ENCODE measurements at regions not wholly inside any gene's neighbourhood (a gene's known extent, or its start where the extent isn't known, plus 50 kb on each side); places are given as distances from the start of the nearest gene placed in this dataset.
"Not testable (repeated sequence)": the region's sequence is repeated elsewhere in the genome, so short reads cannot be mapped to it uniquely, and the experiment has no call there.

DNA sequence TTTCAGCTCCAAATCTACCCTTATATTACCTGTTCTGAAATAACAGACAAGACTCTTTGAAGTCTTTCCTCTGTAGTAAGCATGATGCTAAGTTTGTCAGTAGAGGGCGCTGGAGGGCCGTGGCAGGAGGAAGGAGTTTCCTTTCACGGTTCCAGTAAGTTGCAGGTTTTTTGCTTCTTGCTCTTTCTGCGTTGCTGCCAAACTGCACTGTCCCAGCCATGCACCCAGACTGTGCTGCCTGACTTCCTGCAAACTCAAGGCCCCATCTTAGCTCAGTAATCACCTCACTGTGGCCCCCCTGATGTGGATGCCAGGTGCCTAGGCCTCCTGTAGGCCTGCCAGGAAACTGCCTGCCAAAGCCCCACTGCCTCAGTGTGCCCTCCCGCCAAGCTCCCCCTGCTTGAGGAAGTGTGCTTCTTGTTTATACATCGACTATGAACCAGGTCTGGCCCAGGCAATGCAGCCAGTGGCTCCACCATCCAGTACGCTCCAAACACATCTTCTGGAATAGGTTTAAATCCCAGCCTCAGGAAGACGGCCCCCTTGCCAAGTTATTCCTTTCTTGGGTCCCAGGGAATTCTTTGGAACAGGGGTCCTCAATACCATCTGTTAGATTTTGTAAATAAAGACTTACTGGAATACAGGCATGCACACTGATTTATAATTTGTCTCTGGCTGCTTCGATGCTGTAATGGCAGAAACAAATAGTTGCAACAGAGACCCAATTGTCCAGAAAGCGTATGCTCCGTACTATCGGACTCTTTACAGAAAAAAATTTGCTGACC is 193.7 kb upstream of the LRIG3 start:
- in situ Hi-C loops (cut with MboI; ENCODE audit: low pct_unique_long_range_greater_than_20kb, low sequenced_read_pairs), result no loop called here

DNA sequence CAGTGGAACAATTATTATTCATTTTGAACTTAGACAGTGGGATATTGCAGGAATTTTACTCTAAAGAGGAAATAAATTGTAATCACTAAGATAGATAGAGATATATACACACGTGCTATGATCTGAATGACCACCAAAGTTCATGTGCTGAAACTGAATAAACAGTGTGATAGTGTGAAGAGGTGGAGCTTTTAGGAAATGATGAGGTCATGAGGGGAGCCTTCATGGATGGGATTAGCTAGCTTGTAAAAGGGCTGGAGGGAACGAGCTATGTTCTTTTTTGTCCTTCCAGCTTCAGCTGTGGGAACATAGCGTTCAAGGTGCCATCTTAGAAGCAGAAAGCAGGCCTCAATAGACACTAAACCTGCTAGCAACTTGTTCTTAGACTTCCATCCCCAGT is 191.5 kb upstream of the LRIG3 start:
- no peak for DNase-seq

More for the DNA sequence above, 193.7 kb upstream of the LRIG3 start:
- DNase-seq, result peak; percentile 65

GRCh38 chr12:59108516-59108915 is 188.2 kb upstream of the LRIG3 start:
- in situ Hi-C loops (cut with MboI; ENCODE audit: low pct_unique_long_range_greater_than_20kb, low sequenced_read_pairs); DNase-seq: not testable (repeated sequence)

More for the DNA sequence above, 191.5 kb upstream of the LRIG3 start:
- in situ Hi-C loops (cut with MboI; ENCODE audit: low pct_unique_long_range_greater_than_20kb, low sequenced_read_pairs), result no loop called here

DNA sequence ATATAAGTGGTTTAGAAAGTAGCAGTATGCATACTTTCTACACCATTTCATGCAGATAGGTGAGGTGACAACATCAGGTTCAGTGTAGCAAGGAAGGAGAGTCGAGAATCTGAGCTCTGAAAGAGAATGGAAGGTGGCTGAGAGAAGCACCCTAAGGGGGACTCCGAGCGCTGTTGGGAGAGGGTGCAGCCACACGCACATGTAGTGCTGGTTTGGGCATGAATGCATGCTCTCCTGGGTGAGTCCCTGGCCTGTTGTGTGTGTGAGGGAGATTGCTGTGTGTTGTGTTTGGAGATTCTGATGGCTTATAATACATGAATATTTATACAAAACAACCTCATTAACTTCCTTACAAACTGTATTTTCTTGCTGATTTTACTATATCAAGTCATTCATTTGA is 180.3 kb upstream of the LRIG3 start:
- no peak for DNase-seq
- in situ Hi-C loops (cut with MboI; ENCODE audit: low pct_unique_long_range_greater_than_20kb, low sequenced_read_pairs), result no loop called here

- no peak for DNase-seq
- in situ Hi-C loops (cut with MboI; ENCODE audit: low pct_unique_long_range_greater_than_20kb, low sequenced_read_pairs), result no loop called here
Measured at GRCh38 chr12:59097876-59098275, 177.6 kb upstream of the LRIG3 start.

GRCh38 chr12:59096246-59096645 is 175.9 kb upstream of the LRIG3 start:
- no peak for DNase-seq
- in situ Hi-C loops (cut with MboI; ENCODE audit: low pct_unique_long_range_greater_than_20kb, low sequenced_read_pairs), result no loop called here

GRCh38 chr12:59093073-59093772 is 172.9 kb upstream of the LRIG3 start:
- in situ Hi-C loops (cut with MboI; ENCODE audit: low pct_unique_long_range_greater_than_20kb, low sequenced_read_pairs), result no loop called here
- DNase-seq, result no peak

- DNase-seq, result no peak
- in situ Hi-C loops (cut with MboI; ENCODE audit: low pct_unique_long_range_greater_than_20kb, low sequenced_read_pairs), result no loop called here
Measured at GRCh38 chr12:59088673-59089072, 168.4 kb upstream of the LRIG3 start.

DNA sequence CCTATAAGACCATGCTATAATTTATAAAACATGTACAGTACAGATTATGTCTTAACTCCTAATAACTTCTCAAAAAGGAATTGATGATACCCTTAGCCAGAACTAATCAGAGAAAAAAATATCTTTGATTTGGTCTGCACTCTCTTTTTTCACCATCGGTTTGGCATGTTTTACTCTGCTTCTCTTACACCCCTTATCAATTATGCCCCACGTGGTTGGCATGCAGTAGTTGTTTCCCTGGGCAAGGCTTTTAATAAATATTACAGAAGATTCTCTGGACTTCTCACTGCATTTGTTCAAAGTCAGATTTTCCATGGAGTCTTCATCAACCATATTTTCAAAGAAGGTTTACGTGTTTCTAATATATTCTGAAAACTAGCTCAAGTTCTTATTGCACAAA is 167.4 kb upstream of the LRIG3 start:
- no peak for DNase-seq
- in situ Hi-C loops (cut with MboI; ENCODE audit: low pct_unique_long_range_greater_than_20kb, low sequenced_read_pairs), result no loop called here

DNA sequence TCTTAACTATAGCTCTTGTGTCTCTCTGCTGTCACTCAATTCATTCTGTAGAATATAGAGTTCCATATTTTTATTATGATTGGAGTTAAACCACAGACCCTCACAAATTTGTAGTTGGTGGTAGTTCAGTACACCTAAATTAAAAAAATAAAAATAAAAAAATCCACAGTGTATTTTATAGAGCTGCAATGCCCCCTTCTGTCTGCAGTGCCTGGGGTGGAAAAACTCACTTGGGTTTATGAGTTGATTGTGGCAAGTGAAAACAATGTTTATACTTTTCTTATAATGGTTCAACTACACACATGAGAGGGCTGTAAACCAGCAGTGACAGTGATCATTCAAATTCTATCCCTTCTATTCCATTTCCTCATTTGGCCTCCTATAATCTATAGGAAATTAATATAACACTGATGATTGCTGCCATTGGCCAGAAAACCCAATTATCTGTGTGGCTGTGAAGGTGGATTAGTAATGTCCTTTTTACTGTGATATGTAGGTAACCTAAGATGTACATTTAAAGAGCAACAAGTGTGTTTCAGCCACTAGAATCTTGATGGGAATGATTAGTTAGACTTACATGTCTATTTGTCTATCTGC is 166.9 kb upstream of the LRIG3 start:
- in situ Hi-C loops (cut with MboI; ENCODE audit: low pct_unique_long_range_greater_than_20kb, low sequenced_read_pairs), result no loop called here
- DNase-seq, result no peak

DNA sequence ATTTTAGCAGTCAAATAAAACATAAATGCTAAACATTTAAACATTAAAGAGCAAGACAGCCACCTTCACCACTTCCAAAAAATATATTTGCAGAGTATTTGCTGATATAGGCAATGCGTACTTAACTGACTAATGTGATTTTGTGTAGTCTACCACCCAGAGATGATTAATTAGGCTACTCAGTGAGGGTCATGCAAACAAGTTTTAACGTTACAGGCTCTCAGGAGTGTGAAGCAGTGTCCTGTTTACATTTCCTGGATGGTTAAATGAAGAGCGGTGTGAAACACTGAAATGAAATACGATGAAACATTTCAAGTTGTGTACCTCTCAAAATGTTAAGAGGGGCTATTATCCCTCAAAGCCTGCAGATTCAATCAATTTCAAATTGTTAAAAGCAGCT is 165.8 kb upstream of the LRIG3 start:
- in situ Hi-C loops (cut with MboI; ENCODE audit: low pct_unique_long_range_greater_than_20kb, low sequenced_read_pairs), result no loop called here
- DNase-seq, result no peak

DNA sequence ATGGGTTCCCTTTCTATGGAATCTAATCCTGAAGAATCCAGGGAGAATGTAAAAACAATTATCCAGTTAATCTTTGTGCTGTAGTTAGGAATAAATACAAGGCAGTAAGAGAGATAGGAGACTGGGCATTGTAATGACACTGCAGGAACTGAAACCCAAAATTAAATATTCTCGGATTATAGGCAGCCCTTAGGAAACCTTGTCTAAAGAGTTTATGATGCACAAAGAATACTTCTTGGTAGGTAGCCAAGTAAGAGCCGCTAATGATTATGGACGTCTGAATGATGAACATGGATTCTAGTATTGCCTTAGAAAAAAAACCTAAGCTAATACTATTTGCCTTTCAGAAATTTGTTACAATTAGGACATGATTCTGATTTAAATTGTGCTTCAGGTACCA is 165.4 kb upstream of the LRIG3 start:
- DNase-seq, result no peak
- in situ Hi-C loops (cut with MboI; ENCODE audit: low pct_unique_long_range_greater_than_20kb, low sequenced_read_pairs), result no loop called here

DNA sequence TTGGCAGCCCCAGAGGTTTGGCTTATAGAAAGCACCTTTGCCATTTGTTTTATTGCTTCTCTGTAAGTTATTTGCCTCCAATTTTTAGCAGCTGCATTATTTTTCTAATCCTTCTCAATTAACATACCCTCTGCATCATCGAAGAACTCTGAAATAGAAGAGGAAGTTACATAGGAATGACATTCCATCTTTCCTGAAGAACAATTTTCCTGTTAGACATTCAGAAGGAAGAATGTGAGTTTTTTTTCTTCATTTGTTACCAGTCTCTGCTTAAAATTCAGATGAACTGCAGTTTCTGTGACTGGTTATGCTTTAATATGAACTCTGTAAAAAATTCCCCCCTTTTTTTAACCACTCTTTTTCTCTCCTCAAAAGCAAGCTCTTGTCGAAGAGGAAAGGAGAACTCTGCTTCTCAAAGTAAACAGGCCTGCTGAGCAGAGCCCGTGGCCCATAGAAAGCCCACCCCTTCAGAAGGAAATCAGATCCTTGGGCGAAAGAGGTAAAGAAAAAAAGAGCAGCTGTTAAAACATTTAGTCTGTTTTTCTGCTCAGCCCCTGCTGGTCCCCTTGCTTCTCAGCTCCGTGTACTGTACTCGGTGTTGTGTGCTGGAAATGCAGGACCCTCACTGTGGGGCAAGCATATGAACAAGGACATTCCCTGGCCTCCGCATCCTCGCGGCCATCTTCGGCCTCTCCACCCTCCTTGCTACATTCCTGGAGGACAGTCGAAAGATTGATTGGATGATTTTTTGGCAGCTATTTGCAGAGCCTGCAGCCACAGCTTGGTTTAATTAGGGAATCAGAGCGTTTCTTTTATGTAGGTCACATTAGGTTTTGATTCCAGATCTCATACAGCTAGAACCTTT is 164.4 kb upstream of the LRIG3 start:
- in situ Hi-C loops (cut with MboI; ENCODE audit: low pct_unique_long_range_greater_than_20kb, low sequenced_read_pairs), result no loop called here
- no peak for DNase-seq

GRCh38 chr12:59082952-59083351 is 162.6 kb upstream of the LRIG3 start:
- in situ Hi-C loops (cut with MboI; ENCODE audit: low pct_unique_long_range_greater_than_20kb, low sequenced_read_pairs), result no loop called here
- DNase-seq, result no peak

DNA sequence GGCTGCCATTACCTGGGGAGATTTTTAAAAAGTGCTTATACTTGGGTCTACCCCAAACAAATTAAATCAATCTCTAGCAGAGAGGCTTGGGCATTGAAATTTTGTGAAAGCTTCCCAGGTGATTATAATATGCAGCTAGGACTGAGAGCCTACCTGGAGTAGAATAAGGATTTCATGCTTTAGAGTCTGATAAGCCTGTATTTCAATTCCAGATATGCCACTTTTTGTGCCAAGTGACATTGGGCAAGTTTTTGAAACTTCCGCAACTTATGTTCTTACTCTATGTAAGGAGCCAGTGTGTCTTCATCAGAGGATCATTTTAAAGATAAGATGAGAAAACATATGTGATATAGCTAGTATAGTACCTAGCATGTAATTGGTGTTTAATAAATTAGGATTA is 159.8 kb upstream of the LRIG3 start:
- in situ Hi-C loops (cut with MboI; ENCODE audit: low pct_unique_long_range_greater_than_20kb, low sequenced_read_pairs), result no loop called here
- DNase-seq, result no peak

GRCh38 chr12:59079472-59079871 is 159.2 kb upstream of the LRIG3 start:
- in situ Hi-C loops (cut with MboI; ENCODE audit: low pct_unique_long_range_greater_than_20kb, low sequenced_read_pairs), result no loop called here
- DNase-seq, result no peak

- in situ Hi-C loops (cut with MboI; ENCODE audit: low pct_unique_long_range_greater_than_20kb, low sequenced_read_pairs), result no loop called here
- DNase-seq, result peak; percentile 1
Measured at GRCh38 chr12:59079002-59079401, 158.7 kb upstream of the LRIG3 start.

DNA sequence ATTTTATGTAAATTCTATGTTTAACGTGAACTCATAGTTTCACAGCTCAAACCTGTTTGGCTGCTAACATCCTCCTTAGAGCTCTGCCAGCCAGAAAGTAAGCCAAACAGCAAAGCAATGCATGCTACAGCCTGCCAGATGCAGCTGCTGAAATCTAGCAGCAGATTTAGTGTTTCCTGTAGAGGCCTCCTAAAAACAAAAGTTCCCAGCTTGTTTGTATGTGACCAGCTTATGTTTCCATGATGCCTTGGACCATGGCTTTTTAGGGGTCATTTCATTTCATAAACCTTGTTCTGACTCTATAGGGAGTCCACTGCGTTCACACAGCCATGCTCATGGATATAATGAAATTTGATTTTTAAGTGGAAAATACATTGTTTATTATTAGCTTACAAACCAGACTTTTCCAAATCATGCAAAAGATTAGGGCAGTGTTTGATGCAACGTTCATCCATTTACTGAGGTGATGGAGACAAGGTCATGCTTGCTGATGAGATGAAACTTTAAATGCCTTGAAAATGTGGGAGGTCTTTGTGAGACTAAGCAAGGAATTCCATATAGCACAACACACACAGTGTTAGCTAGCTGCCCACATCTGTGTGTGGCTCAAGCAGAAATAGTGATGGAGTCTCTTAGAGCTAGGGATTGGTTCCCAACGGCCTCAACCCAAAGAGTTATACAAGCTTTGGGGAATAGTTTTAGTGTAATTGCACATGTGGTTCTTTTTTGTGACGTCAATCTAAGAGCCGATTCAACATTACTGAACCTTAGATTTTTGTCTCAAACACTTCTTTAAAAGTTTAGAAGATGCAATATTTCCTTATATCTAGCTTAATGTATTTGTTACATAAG is 157.5 kb upstream of the LRIG3 start:
- no peak for DNase-seq
- in situ Hi-C loops (cut with MboI; ENCODE audit: low pct_unique_long_range_greater_than_20kb, low sequenced_read_pairs), result no loop called here

GRCh38 chr12:59077153-59077552 is 156.8 kb upstream of the LRIG3 start:
- in situ Hi-C loops (cut with MboI; ENCODE audit: low pct_unique_long_range_greater_than_20kb, low sequenced_read_pairs), result no loop called here
- DNase-seq, result no peak

Data from KBM-7 (cell line).